H1 (cell line): ENCODE measurements at regions not wholly inside any gene's neighbourhood (a gene's known extent, or its start where the extent isn't known, plus 50 kb on each side); places are given as distances from the start of the nearest gene placed in this dataset.

ENCODE experiments used
- GTF2F1 ChIP-seq: IDR thresholded peaks from 2 replicates; pipeline ENCODE4 v1.6.1; 2012; ENCODE audit warnings: low read depth, low read length, improper control_type of control experiment, borderline replicate concordance
- USF2 ChIP-seq: IDR thresholded peaks from 2 replicates; pipeline ENCODE4 v1.6.1; 2011; ENCODE audit warnings: low read length, improper control_type of control experiment

- no peak for TF ChIP-seq GTF2F1
- TF ChIP-seq USF2: no peak
These were observed 226.6 kb downstream of the OSR1 start (continued) for GRCh38 chr2:19131871-19132270.
